HepG2 (cell line): ENCODE measurements at regions not wholly inside any gene's neighbourhood (a gene's known extent, or its start where the extent isn't known, plus 50 kb on each side); places are given as distances from the start of the nearest gene placed in this dataset.

Experiments
- ATAC-seq: fragments of 200-7000 bp; cut with Tn5 transposase; 3 replicates; pipeline ENCODE4 v1.9.1; 2020; ENCODE audit warnings: mild to moderate bottlenecking, moderate library complexity
- BruUV-seq: library from RNA; stranded (reverse); fragments of 400-500 nt; replicated peaks from 2 replicates; lab custom pipeline; 2021; lab: Mats Ljungman, UMichigan
- CTCF ChIA-PET: fragments of 300-600 bp; formaldehyde crosslinking; extraction: SDS; loops from one replicate; lab custom pipeline; 2021; ENCODE audit warnings: low total read pairs, inconsistent platforms, low intra/inter-chr PET ratio; lab: Yijun Ruan, JAX
- POLR2A ChIA-PET: fragments of 350-600 bp; sonication (Branson Sonifier 250); formaldehyde crosslinking; loops from one replicate; lab custom pipeline; 2020; ENCODE audit warnings: antibody characterized with exemption, inconsistent platforms; lab: Yijun Ruan, JAX
- DNase-seq: peaks from one replicate; pipeline ENCODE4 v3.0.0-alpha.2; 2015; ENCODE audit warnings: low spot score
- FAIRE-seq: peaks from 3 replicates; lab custom pipeline; 2011; peaks lifted over from hg19 to GRCh38; lab: Jason Lieb, UNC
- H2AFZ ChIP-seq: one replicate; pipeline ENCODE4 v1.6.1; 2011; ENCODE audit warnings: low read length, inconsistent platforms
- H3K27ac ChIP-seq: fragments of 300-600 bp; 3 replicates; pipeline ENCODE4 v1.8.0; 2011; ENCODE audit warnings: mixed run types, mild to moderate bottlenecking, mixed read lengths, low read length, inconsistent platforms; ENCODE audit not compliant: insufficient read depth; ENCODE audit errors: extremely low read length
- H3K27me3 ChIP-seq, 2 experiments: fragments of 200-600 bp in 1 of 2; 2 replicates in 1 of 2; 3 replicates in 1 of 2; pipeline versions ENCODE4 v1.6.0 to v1.8.0; 2011; ENCODE audit warnings: low read length in 2 of 2, mild to moderate bottlenecking in 2 of 2, moderate library complexity in 2 of 2, inconsistent platforms in 1 of 2; ENCODE audit not compliant: insufficient read depth in 2 of 2, control insufficient read depth in 1 of 2
- H3K36me3 ChIP-seq, 2 experiments: fragments of 200-600 bp in 1 of 2; replicated peaks in 1 of 2; 2 replicates in 1 of 2; 3 replicates in 1 of 2; pipeline versions ENCODE4 v1.5.1 to v1.8.0; 2011; ENCODE audit warnings: low read length in 2 of 2, inconsistent platforms in 1 of 2; ENCODE audit not compliant: insufficient read depth in 2 of 2, control insufficient read depth in 1 of 2
- H3K4me1 ChIP-seq: 2 replicates; pipeline ENCODE4 v1.5.1; 2012; ENCODE audit warnings: low read length, inconsistent platforms; ENCODE audit not compliant: insufficient read depth
- H3K4me2 ChIP-seq: 2 replicates; pipeline ENCODE4 v1.6.0; 2011; ENCODE audit warnings: low read depth, low read length, inconsistent platforms
- H3K4me3 ChIP-seq, 3 experiments: fragments of 200-600 bp in 1 of 3; sonication (generic), shearing (Covaris generic) in 1 of 3; replicated peaks in 1 of 3; 2 replicates each; pipeline ENCODE4 v1.5.1; 2011 to 2016; ENCODE audit warnings: low read length in 3 of 3, inconsistent platforms in 2 of 3, low read depth in 2 of 3, mild to moderate bottlenecking in 2 of 3, control low read depth in 1 of 3, mixed read lengths in 1 of 3; ENCODE audit not compliant: insufficient read depth in 1 of 3
- H3K79me2 ChIP-seq: one replicate; pipeline ENCODE4 v1.6.1; 2011; ENCODE audit warnings: low read length, inconsistent platforms; ENCODE audit not compliant: insufficient read depth
- H3K9ac ChIP-seq: 2 replicates; pipeline ENCODE4 v1.6.0; 2011; ENCODE audit warnings: mild to moderate bottlenecking, low read depth, low read length, inconsistent platforms; ENCODE audit not compliant: insufficient read depth
- H3K9me3 ChIP-seq: 2 replicates; pipeline ENCODE4 v1.5.1; 2012; ENCODE audit warnings: mild to moderate bottlenecking, low read length
- H4K20me1 ChIP-seq: 2 replicates; pipeline ENCODE4 v1.6.0; 2011; ENCODE audit warnings: inconsistent platforms, mild to moderate bottlenecking, low read length, moderate library complexity; ENCODE audit not compliant: insufficient read depth
- ESRRA ChIP-seq: sonication (generic); formaldehyde crosslinking; IDR thresholded peaks from 2 replicates; pipeline ENCODE4 v1.5.1; 2020; ENCODE audit warnings: mild to moderate bottlenecking, low read depth, missing genetic modification reagents
- MYC ChIP-seq: sonication (generic); formaldehyde crosslinking; IDR thresholded peaks from 2 replicates; pipeline ENCODE4 v1.9.0; 2021; ENCODE audit warnings: missing genetic modification reagents, borderline replicate concordance
- NFIC ChIP-seq: IDR thresholded peaks from 2 replicates; pipeline ENCODE4 v1.6.1; 2012; ENCODE audit warnings: mild to moderate bottlenecking, low read length, inconsistent platforms
- POGZ ChIP-seq: sonication (generic); formaldehyde crosslinking; IDR thresholded peaks from 2 replicates; pipeline ENCODE4 v1.4.0; 2020; ENCODE audit warnings: mild to moderate bottlenecking, missing genetic modification reagents
- RCOR2 ChIP-seq: IDR thresholded peaks from 2 replicates; pipeline ENCODE4 v1.6.1; 2016; ENCODE audit warnings: missing biosample characterization, missing genetic modification reagents
- SMC3 ChIP-seq: IDR thresholded peaks from 2 replicates; pipeline ENCODE4 v1.6.1; 2011; ENCODE audit warnings: low read length, improper control_type of control experiment
- STAG1 ChIP-seq: sonication (generic); formaldehyde crosslinking; IDR thresholded peaks from 2 replicates; pipeline ENCODE4 v1.4.0; 2020; ENCODE audit warnings: missing genetic modification reagents
- ZNF317 ChIP-seq: sonication (generic); formaldehyde crosslinking; IDR thresholded peaks from 2 replicates; pipeline ENCODE4 v1.5.0; 2020; ENCODE audit warnings: mild to moderate bottlenecking, missing genetic modification reagents
- ZNF75D ChIP-seq: sonication (generic); formaldehyde crosslinking; IDR thresholded peaks from 2 replicates; pipeline ENCODE4 v1.8.1; 2023; ENCODE audit warnings: missing genetic modification reagents, mild to moderate bottlenecking, borderline replicate concordance
- WGBS: methylation state at CpG from one replicate; pipeline ENCODE4 v1.1.6; 2017; ENCODE audit warnings: low lambda C conversion rate; 5-methylcytosine and 5-hydroxymethylcytosine counted together
- in situ Hi-C: cut with HindIII; loops from 2 replicates; pipeline ENCODE4 v1.10.0; 2017; ENCODE audit warnings: low pct_unique_long_range_greater_than_20kb; ENCODE audit not compliant: extremely low pct_ligation_motif_present
- intact Hi-C: fragments of 100-400 bp; cut with micrococcal nuclease; formaldehyde crosslinking; loops from one replicate; pipeline ENCODE4 v1.10.0; 2022; ENCODE audit not compliant: unreplicated experiment
- TF ChIP-seq, protein P1 (sequence below): sonication (generic); formaldehyde crosslinking; IDR thresholded peaks from 2 replicates; pipeline ENCODE4 v1.5.0; 2020; ENCODE audit warnings: mild to moderate bottlenecking, missing genetic modification reagents, moderate library complexity
- TF ChIP-seq, protein P2 (sequence below): sonication (generic); formaldehyde crosslinking; IDR thresholded peaks from 2 replicates; pipeline ENCODE4 v1.8.0; 2022; ENCODE audit warnings: missing genetic modification reagents, mild to moderate bottlenecking, moderate library complexity, borderline replicate concordance

GRCh38 chr5:17132444-17133083 lies 84.9 kb upstream of the BASP1 start:
- Histone ChIP-seq H2AFZ (no peak overlapping the region), H3K79me2 (no peaks in the 10 kb centered on the region), H3K36me3 (no peaks in the 10 kb centered on the region), H3K4me1 (no peaks in the 10 kb centered on the region), H3K27ac (no peak overlapping the region), H3K4me2 (no peak overlapping the region), H3K9me3 (no peaks in the 10 kb centered on the region), H4K20me1 (no peaks in the 10 kb centered on the region), H3K27me3 (0 out of 5 replicates have a peak, but pooled peaks cover 0 to 4% of the 10 kb centered on the region in 2 experiments), H3K9ac (no peak overlapping the region), H3K4me3 (no peak overlapping the region)
- ChIA-PET POLR2A (no interaction called here), CTCF (interaction anchor here (1.3 to 2.1 kb wide), 2 partner anchors 341 to 643 kb away, joined by 3 to 23 read pairs; no protein-coding TSS in a partner anchor)
- TF ChIP-seq MYC, result no peak
- peak; percentile 42 for TF ChIP-seq SMC3
- peak; percentile 40 for TF ChIP-seq STAG1 (CRISPR knock-in tag)
- TF ChIP-seq, protein P1, sequence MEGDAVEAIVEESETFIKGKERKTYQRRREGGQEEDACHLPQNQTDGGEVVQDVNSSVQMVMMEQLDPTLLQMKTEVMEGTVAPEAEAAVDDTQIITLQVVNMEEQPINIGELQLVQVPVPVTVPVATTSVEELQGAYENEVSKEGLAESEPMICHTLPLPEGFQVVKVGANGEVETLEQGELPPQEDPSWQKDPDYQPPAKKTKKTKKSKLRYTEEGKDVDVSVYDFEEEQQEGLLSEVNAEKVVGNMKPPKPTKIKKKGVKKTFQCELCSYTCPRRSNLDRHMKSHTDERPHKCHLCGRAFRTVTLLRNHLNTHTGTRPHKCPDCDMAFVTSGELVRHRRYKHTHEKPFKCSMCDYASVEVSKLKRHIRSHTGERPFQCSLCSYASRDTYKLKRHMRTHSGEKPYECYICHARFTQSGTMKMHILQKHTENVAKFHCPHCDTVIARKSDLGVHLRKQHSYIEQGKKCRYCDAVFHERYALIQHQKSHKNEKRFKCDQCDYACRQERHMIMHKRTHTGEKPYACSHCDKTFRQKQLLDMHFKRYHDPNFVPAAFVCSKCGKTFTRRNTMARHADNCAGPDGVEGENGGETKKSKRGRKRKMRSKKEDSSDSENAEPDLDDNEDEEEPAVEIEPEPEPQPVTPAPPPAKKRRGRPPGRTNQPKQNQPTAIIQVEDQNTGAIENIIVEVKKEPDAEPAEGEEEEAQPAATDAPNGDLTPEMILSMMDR (CRISPR knock-in tag), result peak; percentile 46
- no peak for TF ChIP-seq ZNF75D (CRISPR knock-in tag)
- no peak for TF ChIP-seq ESRRA (CRISPR knock-in tag)
- no peak for TF ChIP-seq POGZ (CRISPR knock-in tag)
- TF ChIP-seq ZNF317 (CRISPR knock-in tag), result no peak
- TF ChIP-seq, protein P2, sequence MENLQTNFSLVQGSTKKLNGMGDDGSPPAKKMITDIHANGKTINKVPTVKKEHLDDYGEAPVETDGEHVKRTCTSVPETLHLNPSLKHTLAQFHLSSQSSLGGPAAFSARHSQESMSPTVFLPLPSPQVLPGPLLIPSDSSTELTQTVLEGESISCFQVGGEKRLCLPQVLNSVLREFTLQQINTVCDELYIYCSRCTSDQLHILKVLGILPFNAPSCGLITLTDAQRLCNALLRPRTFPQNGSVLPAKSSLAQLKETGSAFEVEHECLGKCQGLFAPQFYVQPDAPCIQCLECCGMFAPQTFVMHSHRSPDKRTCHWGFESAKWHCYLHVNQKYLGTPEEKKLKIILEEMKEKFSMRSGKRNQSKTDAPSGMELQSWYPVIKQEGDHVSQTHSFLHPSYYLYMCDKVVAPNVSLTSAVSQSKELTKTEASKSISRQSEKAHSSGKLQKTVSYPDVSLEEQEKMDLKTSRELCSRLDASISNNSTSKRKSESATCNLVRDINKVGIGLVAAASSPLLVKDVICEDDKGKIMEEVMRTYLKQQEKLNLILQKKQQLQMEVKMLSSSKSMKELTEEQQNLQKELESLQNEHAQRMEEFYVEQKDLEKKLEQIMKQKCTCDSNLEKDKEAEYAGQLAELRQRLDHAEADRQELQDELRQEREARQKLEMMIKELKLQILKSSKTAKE (CRISPR knock-in tag), result no peak
- TF ChIP-seq RCOR2 (CRISPR knock-in tag), result no peak
- no peak for TF ChIP-seq NFIC
- peak; percentile 28 for FAIRE-seq
- ATAC-seq, result no peak
- in situ Hi-C loops (no loop called here), intact Hi-C loops (loop anchor here (1.0 to 2.0 kb wide), 3 partner anchors 198 to 341 kb away; no protein-coding TSS in a partner anchor)
- 48% methylated on average over 4 of the region's 4 CpGs for WGBS
- BruUV-seq, result no TSS peak
- no peak for DNase-seq
